DOHH2 (cell line): ENCODE measurements at regions not wholly inside any gene's neighbourhood (a gene's known extent, or its start where the extent isn't known, plus 50 kb on each side); places are given as distances from the start of the nearest gene placed in this dataset.

Experiments
- H3F3A ChIP-seq: fragments of 200-600 bp; sonication (generic), shearing (Covaris generic); 2 replicates; pipeline ENCODE4 v1.6.0; 2016; ENCODE audit warnings: antibody characterized with exemption, mild to moderate bottlenecking; ENCODE audit not compliant: control insufficient read depth, insufficient read depth
- H3K27ac ChIP-seq: fragments of 200-600 bp; sonication (generic); 2 replicates; pipeline ENCODE4 v1.5.1; 2014; ENCODE audit warnings: low read depth, mild to moderate bottlenecking, low read length, moderate library complexity
- H3K27me3 ChIP-seq: fragments of 200-600 bp; sonication (generic); 2 replicates; pipeline ENCODE4 v1.6.1; 2014; ENCODE audit warnings: mild to moderate bottlenecking, low read length, mixed read lengths; ENCODE audit not compliant: control insufficient read depth
- H3K36me3 ChIP-seq: fragments of 200-600 bp; sonication (generic); 2 replicates; pipeline ENCODE4 v1.6.1; 2014; ENCODE audit warnings: mild to moderate bottlenecking, low read length, moderate library complexity, mixed read lengths; ENCODE audit not compliant: control insufficient read depth
- H3K4me1 ChIP-seq: fragments of 200-600 bp; sonication (generic); 2 replicates; pipeline ENCODE4 v1.6.1; 2014; ENCODE audit warnings: mild to moderate bottlenecking, low read length, mixed read lengths; ENCODE audit not compliant: control insufficient read depth
- H3K4me2 ChIP-seq: fragments of 200-600 bp; sonication (generic); 2 replicates; pipeline ENCODE4 v1.6.0; 2014; ENCODE audit warnings: mild to moderate bottlenecking, low read length, moderate library complexity
- H3K4me3 ChIP-seq: fragments of 200-600 bp; sonication (generic); 2 replicates; pipeline ENCODE4 v1.5.1; 2014; ENCODE audit warnings: mild to moderate bottlenecking, low read length, mixed read lengths
- H3K79me2 ChIP-seq: fragments of 200-600 bp; sonication (generic); 2 replicates; pipeline ENCODE4 v1.6.1; 2014; ENCODE audit warnings: mild to moderate bottlenecking, low read length, mixed read lengths; ENCODE audit not compliant: control insufficient read depth
- H3K9me2 ChIP-seq: fragments of 200-600 bp; sonication (generic); replicated peaks from 2 replicates; pipeline ENCODE4 v1.6.1; 2014; ENCODE audit warnings: mild to moderate bottlenecking, low read length, mixed read lengths; ENCODE audit not compliant: control insufficient read depth
- H3K9me3 ChIP-seq: fragments of 200-600 bp; sonication (generic); 2 replicates; pipeline ENCODE4 v1.6.1; 2014; ENCODE audit warnings: antibody characterized with exemption, low read length, mixed read lengths; ENCODE audit not compliant: control insufficient read depth, insufficient read depth
- H4K20me1 ChIP-seq: fragments of 200-600 bp; sonication (generic); 2 replicates; pipeline ENCODE4 v1.6.0; 2014; ENCODE audit warnings: low read depth, mild to moderate bottlenecking, antibody characterized with exemption, low read length, moderate library complexity; ENCODE audit not compliant: control insufficient read depth, insufficient read depth
- EZH2phosphoT487 ChIP-seq: fragments of 200-600 bp; sonication (generic); IDR thresholded peaks from 2 replicates; pipeline ENCODE4 v1.6.1; 2017; ENCODE audit warnings: borderline replicate concordance, mild to moderate bottlenecking, antibody characterized with exemption, low read length, moderate library complexity, mixed read lengths
- TF ChIP-seq, protein P1 (sequence below): fragments of 200-600 bp; sonication (generic); IDR thresholded peaks from one replicate; pipeline ENCODE4 v1.5.1; 2014; ENCODE audit warnings: antibody characterized with exemption, mild to moderate bottlenecking, low read depth, low read length; ENCODE audit not compliant: poor library complexity, severe bottlenecking

DNA sequence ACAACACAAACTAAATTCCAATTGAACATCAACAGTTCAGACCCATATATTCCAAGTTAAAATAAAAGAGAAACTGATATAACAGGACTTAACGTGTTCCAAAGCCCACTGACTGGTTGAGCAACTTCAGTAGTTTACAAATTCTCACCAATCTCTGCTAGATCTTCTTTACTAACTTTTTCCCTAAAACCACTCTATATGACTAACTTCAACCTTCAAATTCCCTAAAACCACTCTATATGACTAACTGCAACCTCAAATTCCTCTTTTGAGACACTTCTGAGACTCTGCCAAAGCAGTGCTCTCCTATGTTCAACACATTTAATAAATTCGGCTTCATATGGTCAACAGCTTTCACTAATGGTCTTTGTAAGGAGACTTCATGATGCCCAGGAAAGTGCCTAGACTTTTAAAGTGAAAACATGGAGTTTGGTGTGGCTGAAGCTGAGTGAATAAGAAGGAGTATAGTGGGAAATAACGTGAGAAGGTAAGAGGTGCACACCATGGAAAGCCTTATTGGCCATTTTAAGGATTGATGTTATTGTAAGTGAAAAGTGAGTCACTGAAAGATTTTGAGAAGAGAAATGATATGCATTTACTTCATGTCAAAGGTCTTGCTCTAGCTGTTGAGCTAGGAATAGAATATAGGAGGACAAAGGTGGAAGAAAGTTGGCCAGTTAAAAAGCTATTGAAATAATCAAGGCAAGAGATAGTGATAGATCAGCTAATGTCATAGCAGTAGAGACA is 134.0 kb upstream of the HCRTR2 start:
- H3K36me3 ChIP-seq: no peaks in the 10 kb centered on the region
- no peak overlapping the region for H3K4me2 ChIP-seq

DNA sequence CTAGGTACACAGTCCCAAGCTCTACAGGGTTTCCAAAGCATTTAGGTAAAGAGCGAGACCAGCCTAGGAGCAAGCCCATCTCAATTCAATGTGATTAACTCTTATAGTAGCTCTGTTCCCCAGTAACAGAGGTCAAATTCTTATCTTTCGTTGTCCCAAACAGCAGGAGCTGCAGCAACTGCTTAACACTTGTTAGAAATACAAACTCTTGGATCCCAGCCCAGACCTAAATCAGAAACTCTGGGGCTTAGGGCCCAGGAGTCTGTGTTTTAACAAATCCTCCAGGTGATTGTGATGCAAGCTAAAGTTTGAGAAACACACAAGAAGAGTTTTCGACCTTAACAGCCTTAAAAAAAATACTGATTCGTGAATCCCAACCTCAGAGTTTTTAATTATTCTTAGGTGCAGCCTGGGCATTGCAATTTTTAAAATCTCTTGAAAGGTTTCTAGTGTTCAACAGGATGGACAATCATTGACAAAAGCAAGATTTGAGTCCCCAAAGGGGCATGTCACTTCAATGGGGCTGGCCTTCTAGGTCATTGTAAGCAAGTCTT is 127.4 kb upstream of the HCRTR2 start:
- Histone ChIP-seq H3F3A (no peaks in the 10 kb centered on the region), H3K27ac (no peak overlapping the region), H3K79me2 (no peaks in the 10 kb centered on the region), H3K4me1 (no peaks in the 10 kb centered on the region), H3K4me2 (no peak overlapping the region), H3K27me3 (no peaks in the 10 kb centered on the region), H3K9me3 (no peaks in the 10 kb centered on the region), H4K20me1 (no peaks in the 10 kb centered on the region), H3K4me3 (no peak overlapping the region), H3K9me2 (no peaks in the 10 kb centered on the region), H3K36me3 (no peaks in the 10 kb centered on the region)
- TF ChIP-seq, protein P1, sequence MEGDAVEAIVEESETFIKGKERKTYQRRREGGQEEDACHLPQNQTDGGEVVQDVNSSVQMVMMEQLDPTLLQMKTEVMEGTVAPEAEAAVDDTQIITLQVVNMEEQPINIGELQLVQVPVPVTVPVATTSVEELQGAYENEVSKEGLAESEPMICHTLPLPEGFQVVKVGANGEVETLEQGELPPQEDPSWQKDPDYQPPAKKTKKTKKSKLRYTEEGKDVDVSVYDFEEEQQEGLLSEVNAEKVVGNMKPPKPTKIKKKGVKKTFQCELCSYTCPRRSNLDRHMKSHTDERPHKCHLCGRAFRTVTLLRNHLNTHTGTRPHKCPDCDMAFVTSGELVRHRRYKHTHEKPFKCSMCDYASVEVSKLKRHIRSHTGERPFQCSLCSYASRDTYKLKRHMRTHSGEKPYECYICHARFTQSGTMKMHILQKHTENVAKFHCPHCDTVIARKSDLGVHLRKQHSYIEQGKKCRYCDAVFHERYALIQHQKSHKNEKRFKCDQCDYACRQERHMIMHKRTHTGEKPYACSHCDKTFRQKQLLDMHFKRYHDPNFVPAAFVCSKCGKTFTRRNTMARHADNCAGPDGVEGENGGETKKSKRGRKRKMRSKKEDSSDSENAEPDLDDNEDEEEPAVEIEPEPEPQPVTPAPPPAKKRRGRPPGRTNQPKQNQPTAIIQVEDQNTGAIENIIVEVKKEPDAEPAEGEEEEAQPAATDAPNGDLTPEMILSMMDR: no peak
- no peak for TF ChIP-seq EZH2phosphoT487

More for the DNA sequence above, 134.0 kb upstream of the HCRTR2 start:
- Histone ChIP-seq H3K9me3 (no peaks in the 10 kb centered on the region), H4K20me1 (no peaks in the 10 kb centered on the region), H3K27me3 (no peaks in the 10 kb centered on the region), H3K9me2 (no peaks in the 10 kb centered on the region), H3K79me2 (no peaks in the 10 kb centered on the region), H3K4me1 (no peaks in the 10 kb centered on the region), H3K4me3 (no peak overlapping the region), H3F3A (no peaks in the 10 kb centered on the region), H3K27ac (no peak overlapping the region)
- TF ChIP-seq, protein P1: no peak
- TF ChIP-seq EZH2phosphoT487: no peak

DNA sequence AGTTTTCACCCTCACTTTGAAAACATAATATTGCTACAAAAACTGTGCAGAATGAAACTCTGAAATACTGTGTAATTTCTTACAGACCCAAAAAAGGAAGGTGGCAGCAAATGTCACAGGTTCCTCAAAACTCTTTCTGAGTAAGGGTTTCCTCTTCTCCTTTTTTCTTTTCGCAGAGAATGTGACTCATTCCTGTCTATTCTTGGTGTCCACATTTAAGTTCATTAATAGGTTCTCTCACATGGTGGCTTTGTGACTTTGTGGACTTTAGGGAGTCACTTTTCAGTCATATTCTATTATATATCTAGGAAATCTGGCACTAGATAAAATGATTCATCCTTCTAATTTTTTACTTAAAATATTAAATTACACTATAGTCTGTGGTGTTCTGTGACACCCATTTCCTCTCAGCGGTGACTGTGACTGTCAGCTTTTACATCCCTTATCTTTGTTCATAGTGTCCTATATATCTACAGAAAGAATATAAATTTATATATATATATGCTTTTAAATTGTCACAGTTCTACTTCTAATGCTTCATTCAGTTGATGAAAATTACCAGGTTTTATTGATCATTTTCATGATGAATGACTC is 126.8 kb upstream of the HCRTR2 start:
- no peaks in the 10 kb centered on the region for H3K27me3 ChIP-seq
- no peaks in the 10 kb centered on the region for H3K36me3 ChIP-seq
- H3K9me2 ChIP-seq: no peaks in the 10 kb centered on the region
- H3F3A ChIP-seq: no peaks in the 10 kb centered on the region
- H4K20me1 ChIP-seq: no peaks in the 10 kb centered on the region
- no peaks in the 10 kb centered on the region for H3K9me3 ChIP-seq
- H3K4me1 ChIP-seq: no peaks in the 10 kb centered on the region
- H3K79me2 ChIP-seq: no peaks in the 10 kb centered on the region
- no peak overlapping the region for H3K4me2 ChIP-seq
- no peak overlapping the region for H3K27ac ChIP-seq
- no peak for TF ChIP-seq EZH2phosphoT487
- TF ChIP-seq, protein P1: no peak
- no peak overlapping the region for H3K4me3 ChIP-seq
